Left cardiac atrium (tissue), 4 donors: ENCODE measurements at regions not wholly inside any gene's neighbourhood (a gene's known extent, or its start where the extent isn't known, plus 50 kb on each side); places are given as distances from the start of the nearest gene placed in this dataset.
"Not testable (repeated sequence)": the region's sequence is repeated elsewhere in the genome, so short reads cannot be mapped to it uniquely, and the experiment has no call there.

Experiments used
- ATAC-seq, 2 donors: fragments of 200-7000 bp; cut with Tn5 transposase; one replicate each; pipeline ENCODE4 v1.9.1; 2020; ENCODE audit warnings: mild to moderate bottlenecking in 2 of 2, moderate library complexity in 2 of 2
- DNase-seq: peaks from one replicate; pipeline ENCODE4 v3.0.0-alpha.2; 2020
- intact Hi-C, 2 donors: fragments of 100-400 bp; cut with DNase I; formaldehyde crosslinking; loops; one replicate each; pipeline versions ENCODE4 v1.14.1 to v1.15.1; 2022 to 2023
- donor health status: DM: no; HTN: yes; CAD: no.
- donor health status: DM: no; HTN: yes; CAD: no; lungs with severe emphysema.
- donor health status: DM: yes; HTN: yes; CAD: no.
- donor health status: Dilated cardiomyopathy.

- ATAC-seq (peak in 1 of 2 donors; percentile 30), DNase-seq (no peak)
- intact Hi-C loops = no loop called here
Observed at GRCh38 chr11:121358760-121359159, 66.2 kb downstream of the SC5D start.

- intact Hi-C loops = no loop called here
- DNase-seq = no peak
- peak in 1 of 2 donors; percentile 14 for ATAC-seq
Observed at GRCh38 chr11:121359591-121359990, 67.0 kb downstream of the SC5D start.

- intact Hi-C loops, DNase-seq: not testable (repeated sequence)
- ATAC-seq = peak in 1 of 2 donors; percentile 41
Observed at GRCh38 chr11:121362955-121363354, 70.4 kb downstream of the SC5D start.

GRCh38 chr11:121365304-121365703 lies 72.7 kb downstream of the SC5D start:
- ATAC-seq = no peak
- intact Hi-C loops = no loop called here
- no peak for DNase-seq

GRCh38 chr11:121366038-121366437 lies 73.5 kb downstream of the SC5D start:
- intact Hi-C loops = no loop called here
- DNase-seq = no peak
- no peak for ATAC-seq

GRCh38 chr11:121367001-121367843 lies 74.7 kb downstream of the SC5D start:
- intact Hi-C loops = no loop called here
- DNase-seq (no peak), ATAC-seq (peak in 1 of 2 donors; percentile 40)

- DNase-seq (no peak), ATAC-seq (no peak)
- intact Hi-C loops = no loop called here
Observed at GRCh38 chr11:121367844-121368225, 75.3 kb downstream of the SC5D start.

GRCh38 chr11:121368364-121369240 lies 76.0 kb downstream of the SC5D start:
- DNase-seq (no peak), ATAC-seq (no peak)
- intact Hi-C loops = no loop called here

- ATAC-seq = no peak
- intact Hi-C loops = no loop called here
- no peak for DNase-seq
Observed at GRCh38 chr11:121369366-121369765, 76.8 kb downstream of the SC5D start.

GRCh38 chr11:121372028-121372427 lies 79.5 kb downstream of the SC5D start:
- no peak for ATAC-seq
- intact Hi-C loops = no loop called here

GRCh38 chr11:121372671-121373429 lies 79.3 kb upstream of the SORL1 start:
- intact Hi-C loops = no loop called here
- ATAC-seq = no peak
- DNase-seq = no peak

More at GRCh38 chr11:121372028-121372427, 79.5 kb downstream of the SC5D start:
- DNase-seq = no peak

GRCh38 chr11:121374286-121374985 lies 77.7 kb upstream of the SORL1 start:
- DNase-seq (no peak), ATAC-seq (no peak)
- intact Hi-C loops = no loop called here

- ATAC-seq = no peak
- DNase-seq = no peak
- intact Hi-C loops = no loop called here
Observed at GRCh38 chr11:121376130-121376529, 76.0 kb upstream of the SORL1 start.

GRCh38 chr11:121379145-121379810 lies 72.8 kb upstream of the SORL1 start:
- ATAC-seq, intact Hi-C loops, DNase-seq: not testable (repeated sequence)

GRCh38 chr11:121383716-121384115 lies 68.4 kb upstream of the SORL1 start:
- DNase-seq (peak; percentile 31), ATAC-seq (peak; percentile 91 to 94)
- intact Hi-C loops = no loop called here

- ATAC-seq (no peak), DNase-seq (no peak)
- intact Hi-C loops = no loop called here
Observed at GRCh38 chr11:121385688-121386087, 66.4 kb upstream of the SORL1 start.
